IPS-18a (cell line): ENCODE measurements at regions not wholly inside any gene's neighbourhood (a gene's known extent, or its start where the extent isn't known, plus 50 kb on each side); places are given as distances from the start of the nearest gene placed in this dataset.

ENCODE experiments used
- H3K27ac ChIP-seq: one replicate; pipeline ENCODE4 v1.5.1; 2013; ENCODE audit warnings: low read length
- H3K27me3 ChIP-seq: one replicate; pipeline ENCODE4 v1.6.1; 2013; ENCODE audit warnings: mild to moderate bottlenecking, low read length; ENCODE audit not compliant: control insufficient read depth, insufficient read depth
- H3K36me3 ChIP-seq: one replicate; pipeline ENCODE4 v1.6.1; 2013; ENCODE audit warnings: low read depth, low read length; ENCODE audit not compliant: control insufficient read depth
- H3K4me1 ChIP-seq: one replicate; pipeline ENCODE4 v1.6.1; 2013; ENCODE audit warnings: low read depth, low read length; ENCODE audit not compliant: control insufficient read depth
- H3K4me3 ChIP-seq: one replicate; pipeline ENCODE4 v1.5.1; 2013; ENCODE audit warnings: low read length
- H3K9ac ChIP-seq: one replicate; pipeline ENCODE4 v1.6.1; 2013; ENCODE audit warnings: mild to moderate bottlenecking, low read length, moderate library complexity
- H3K9me3 ChIP-seq: one replicate; pipeline ENCODE4 v1.6.1; 2013; ENCODE audit warnings: low read depth, low read length; ENCODE audit not compliant: control insufficient read depth

- no peak overlapping the region for H3K27ac ChIP-seq
- no peaks in the 10 kb centered on the region for H3K27me3 ChIP-seq
- no peak overlapping the region for H3K4me3 ChIP-seq
- H3K36me3 ChIP-seq = no peaks in the 10 kb centered on the region
- no peaks in the 10 kb centered on the region for H3K9me3 ChIP-seq
- H3K9ac ChIP-seq = no peak overlapping the region
- no peaks in the 10 kb centered on the region for H3K4me1 ChIP-seq
Observed at GRCh38 chr11:23041001-23041503, 180.8 kb upstream of the CCDC179 start.

GRCh38 chr11:23058656-23059055, 198.4 kb upstream of the CCDC179 start:
- no peaks in the 10 kb centered on the region for H3K36me3 ChIP-seq
- H3K9me3 ChIP-seq = no peaks in the 10 kb centered on the region
- no peaks in the 10 kb centered on the region for H3K27me3 ChIP-seq
- no peaks in the 10 kb centered on the region for H3K4me1 ChIP-seq
- no peak overlapping the region for H3K9ac ChIP-seq
- H3K27ac ChIP-seq = no peak overlapping the region
- H3K4me3 ChIP-seq = no peak overlapping the region

- H3K27me3 ChIP-seq = no peaks in the 10 kb centered on the region
- no peak overlapping the region for H3K4me3 ChIP-seq
- no peak overlapping the region for H3K9ac ChIP-seq
- H3K27ac ChIP-seq = no peak overlapping the region
- H3K36me3 ChIP-seq = no peaks in the 10 kb centered on the region
- no peaks in the 10 kb centered on the region for H3K9me3 ChIP-seq
- H3K4me1 ChIP-seq = no peaks in the 10 kb centered on the region
Observed at GRCh38 chr11:23063276-23063675, 203.0 kb upstream of the CCDC179 start.

- H3K9ac ChIP-seq = no peak overlapping the region
- H3K27ac ChIP-seq = no peak overlapping the region
- no peaks in the 10 kb centered on the region for H3K4me1 ChIP-seq
Observed at GRCh38 chr11:23078289-23078971, 218.2 kb upstream of the CCDC179 start.

GRCh38 chr11:23079382-23079813, 219.1 kb upstream of the CCDC179 start:
- no peaks in the 10 kb centered on the region for H3K9me3 ChIP-seq
- no peak overlapping the region for H3K4me3 ChIP-seq
- H3K27me3 ChIP-seq = no peaks in the 10 kb centered on the region
- no peaks in the 10 kb centered on the region for H3K4me1 ChIP-seq
- H3K36me3 ChIP-seq = no peaks in the 10 kb centered on the region
- no peak overlapping the region for H3K27ac ChIP-seq
- H3K9ac ChIP-seq = no peak overlapping the region

More at GRCh38 chr11:23078289-23078971, 218.2 kb upstream of the CCDC179 start:
- H3K27me3 ChIP-seq = no peaks in the 10 kb centered on the region
- no peaks in the 10 kb centered on the region for H3K9me3 ChIP-seq
- no peaks in the 10 kb centered on the region for H3K36me3 ChIP-seq
- no peak overlapping the region for H3K4me3 ChIP-seq

- no peak overlapping the region for H3K4me3 ChIP-seq
- no peaks in the 10 kb centered on the region for H3K27me3 ChIP-seq
- no peaks in the 10 kb centered on the region for H3K36me3 ChIP-seq
- H3K9me3 ChIP-seq = no peaks in the 10 kb centered on the region
- H3K4me1 ChIP-seq = no peaks in the 10 kb centered on the region
- no peak overlapping the region for H3K9ac ChIP-seq
- no peak overlapping the region for H3K27ac ChIP-seq
Observed at GRCh38 chr11:23087407-23087806, 227.1 kb upstream of the CCDC179 start.

GRCh38 chr11:23090659-23091058, 230.4 kb upstream of the CCDC179 start:
- Histone ChIP-seq H3K36me3 (no peaks in the 10 kb centered on the region), H3K27ac (no peak overlapping the region), H3K4me3 (no peak overlapping the region), H3K9ac (no peak overlapping the region), H3K27me3 (no peaks in the 10 kb centered on the region), H3K9me3 (no peaks in the 10 kb centered on the region), H3K4me1 (no peaks in the 10 kb centered on the region)

GRCh38 chr11:23095650-23096189, 235.4 kb upstream of the CCDC179 start:
- H3K27ac ChIP-seq = no peak overlapping the region
- no peaks in the 10 kb centered on the region for H3K9me3 ChIP-seq
- no peaks in the 10 kb centered on the region for H3K4me1 ChIP-seq
- H3K27me3 ChIP-seq = no peaks in the 10 kb centered on the region
- no peaks in the 10 kb centered on the region for H3K36me3 ChIP-seq
- H3K4me3 ChIP-seq = no peak overlapping the region
- H3K9ac ChIP-seq = no peak overlapping the region

GRCh38 chr11:23097891-23098290, 237.6 kb upstream of the CCDC179 start:
- H3K4me1 ChIP-seq = no peaks in the 10 kb centered on the region
- no peaks in the 10 kb centered on the region for H3K36me3 ChIP-seq
- H3K27ac ChIP-seq = no peak overlapping the region
- H3K9me3 ChIP-seq = no peaks in the 10 kb centered on the region
- no peaks in the 10 kb centered on the region for H3K27me3 ChIP-seq
- no peak overlapping the region for H3K4me3 ChIP-seq
- H3K9ac ChIP-seq = no peak overlapping the region

GRCh38 chr11:23099256-23099655, 239.0 kb upstream of the CCDC179 start:
- H3K9ac ChIP-seq = no peak overlapping the region
- no peaks in the 10 kb centered on the region for H3K9me3 ChIP-seq
- no peak overlapping the region for H3K4me3 ChIP-seq
- no peak overlapping the region for H3K27ac ChIP-seq
- H3K27me3 ChIP-seq = no peaks in the 10 kb centered on the region
- H3K4me1 ChIP-seq = no peaks in the 10 kb centered on the region
- H3K36me3 ChIP-seq = no peaks in the 10 kb centered on the region

GRCh38 chr11:23100726-23101125, 240.5 kb upstream of the CCDC179 start:
- Histone ChIP-seq H3K27me3 (no peaks in the 10 kb centered on the region), H3K9ac (no peak overlapping the region), H3K36me3 (no peaks in the 10 kb centered on the region), H3K4me1 (no peaks in the 10 kb centered on the region), H3K4me3 (no peak overlapping the region), H3K9me3 (no peaks in the 10 kb centered on the region), H3K27ac (no peak overlapping the region)

- Histone ChIP-seq H3K4me1 (no peaks in the 10 kb centered on the region), H3K4me3 (no peak overlapping the region), H3K27me3 (no peaks in the 10 kb centered on the region), H3K27ac (no peak overlapping the region), H3K9me3 (no peaks in the 10 kb centered on the region), H3K36me3 (no peaks in the 10 kb centered on the region), H3K9ac (no peak overlapping the region)
Observed at GRCh38 chr11:23103416-23103815, 243.1 kb upstream of the CCDC179 start.
